OCI-LY3 (cell line): ENCODE measurements at regions not wholly inside any gene's neighbourhood (a gene's known extent, or its start where the extent isn't known, plus 50 kb on each side); places are given as distances from the start of the nearest gene placed in this dataset.

Experiments
- CTCF ChIP-seq: fragments of 200-600, 300-600 bp; sonication (generic); IDR thresholded peaks from 2 replicates; pipeline ENCODE4 v1.5.1; 2014; ENCODE audit warnings: antibody characterized with exemption, low read length, low read depth
- EZH2phosphoT487 ChIP-seq: fragments of 200-600 bp; shearing (Covaris generic); IDR thresholded peaks from 2 replicates; pipeline ENCODE4 v1.6.1; 2018; ENCODE audit warnings: antibody characterized with exemption, mixed run types, low read depth

- no peak for TF ChIP-seq CTCF
- no peak for TF ChIP-seq EZH2phosphoT487
Observed at GRCh38 chr20:12337601-12338000, 419.9 kb downstream of the BTBD3 start.
